ENCODE measurements at regions not wholly inside any gene's neighbourhood (a gene's known extent, or its start where the extent isn't known, plus 50 kb on each side); places are given as distances from the start of the nearest gene placed in this dataset.

- intact Hi-C loops (cut with DNase I): no loop called here
These were observed 220.0 kb upstream of the SPTLC3 start for GRCh38 chr20:12788632-12789299.

GRCh38 chr20:12790859-12791258 is 217.9 kb upstream of the SPTLC3 start:
- 67 to 74% (median 72%) methylated on average over 1 of the region's 1 CpG for WGBS, 3 donors
- intact Hi-C loops (cut with DNase I): no loop called here

More at GRCh38 chr20:12788632-12789299, 220.0 kb upstream of the SPTLC3 start:
- Histone ChIP-seq H3K9me3 (no peaks in the 10 kb centered on the region), H3K27me3 (no peaks in the 10 kb centered on the region), H3K4me3 (no peak overlapping the region), H3K27ac (no peak overlapping the region), H3K4me1 (ENCODE audit: insufficient read depth) (no peaks in the 10 kb centered on the region), H3K36me3 (no peaks in the 10 kb centered on the region)
- TF ChIP-seq EP300 (IDR thresholded peaks at IDR 0.05) (no peak), CTCF (IDR thresholded peaks at IDR 0.05) (no peak), POLR2A (IDR thresholded peaks at IDR 0.05) (no peak)
- DNase-seq: no peak
- 68 to 78% (median 75%) methylated on average over 8 of the region's 8 CpGs for WGBS, 3 donors

DNA sequence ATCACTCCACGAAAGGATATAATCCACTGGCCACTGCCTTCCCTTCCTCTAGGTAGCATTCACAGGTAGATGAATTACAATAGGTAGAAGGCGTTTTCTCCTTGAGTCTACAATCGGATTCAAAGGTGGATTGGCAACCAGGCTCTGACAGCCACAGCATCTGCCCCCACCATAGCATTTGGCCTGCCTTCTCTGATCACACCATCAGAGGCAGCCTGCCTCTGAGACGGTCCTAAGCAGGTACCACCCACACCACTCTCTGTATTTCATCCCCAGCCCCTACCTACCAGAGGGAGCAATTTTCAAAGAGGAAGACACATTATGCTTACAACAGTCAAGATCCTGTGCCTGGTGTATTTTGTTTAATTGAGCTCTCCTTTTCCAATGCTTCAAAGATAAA is 210.5 kb upstream of the SPTLC3 start:
- Histone ChIP-seq H3K4me1 (ENCODE audit: insufficient read depth) (no peaks in the 10 kb centered on the region), H3K27ac (no peak overlapping the region), H3K9me3 (no peaks in the 10 kb centered on the region), H3K36me3 (no peaks in the 10 kb centered on the region), H3K4me3 (no peak overlapping the region), H3K27me3 (no peaks in the 10 kb centered on the region)
- intact Hi-C loops (cut with DNase I): no loop called here
- no peak for DNase-seq
- no peak for TF ChIP-seq POLR2A (IDR thresholded peaks at IDR 0.05)
- no peak for TF ChIP-seq EP300 (IDR thresholded peaks at IDR 0.05)
- no peak for TF ChIP-seq CTCF (IDR thresholded peaks at IDR 0.05)
- 81% methylated on average over 4 of the region's 4 CpGs for WGBS, 3 donors

More at GRCh38 chr20:12790859-12791258, 217.9 kb upstream of the SPTLC3 start:
- no peak overlapping the region for H3K27ac ChIP-seq
- no peaks in the 10 kb centered on the region for H3K4me1 ChIP-seq (ENCODE audit: insufficient read depth)
- no peaks in the 10 kb centered on the region for H3K9me3 ChIP-seq
- no peaks in the 10 kb centered on the region for H3K27me3 ChIP-seq
- H3K4me3 ChIP-seq: no peak overlapping the region
- no peaks in the 10 kb centered on the region for H3K36me3 ChIP-seq
- TF ChIP-seq POLR2A (IDR thresholded peaks at IDR 0.05) (no peak), CTCF (IDR thresholded peaks at IDR 0.05) (no peak), EP300 (IDR thresholded peaks at IDR 0.05) (no peak)
- DNase-seq: no peak

- intact Hi-C loops (cut with DNase I): no loop called here
- WGBS, 3 donors: 54 to 80% (median 65%) methylated on average over 2 of the region's 2 CpGs
- no peaks in the 10 kb centered on the region for H3K27me3 ChIP-seq
These were observed 200.7 kb upstream of the SPTLC3 start for GRCh38 chr20:12808006-12808567.

More at GRCh38 chr20:12808006-12808567, 200.7 kb upstream of the SPTLC3 start:
- Histone ChIP-seq H3K4me3 (no peak overlapping the region), H3K27ac (no peak overlapping the region), H3K36me3 (no peaks in the 10 kb centered on the region), H3K9me3 (no peaks in the 10 kb centered on the region), H3K4me1 (ENCODE audit: insufficient read depth) (no peaks in the 10 kb centered on the region)
- TF ChIP-seq CTCF (IDR thresholded peaks at IDR 0.05) (no peak), EP300 (IDR thresholded peaks at IDR 0.05) (no peak), POLR2A (IDR thresholded peaks at IDR 0.05) (no peak)
- no peak for DNase-seq
